GM23338 (cell line): ENCODE measurements at regions not wholly inside any gene's neighbourhood (a gene's known extent, or its start where the extent isn't known, plus 50 kb on each side); places are given as distances from the start of the nearest gene placed in this dataset.
A peak's percentile ranks its signal among the peaks of the same experiment; 100 is the strongest.

ENCODE experiments used
- ATAC-seq: fragments of 200-7000 bp; cut with Tn5 transposase; 3 replicates; pipeline ENCODE4 v1.9.1; 2020
- DNase-seq: peaks from one replicate; pipeline ENCODE4 v3.0.0-alpha.2; 2015; ENCODE audit warnings: low spot score
- H2AFZ ChIP-seq: fragments of 200-600 bp; sonication (generic); 2 replicates; pipeline ENCODE4 v1.8.0; 2016; ENCODE audit warnings: antibody characterized with exemption, mild to moderate bottlenecking, moderate library complexity
- H3F3A ChIP-seq: fragments of 200-600 bp; sonication (generic); replicated peaks from 2 replicates; pipeline ENCODE4 v1.8.0; 2017; ENCODE audit warnings: antibody characterized with exemption, mixed run types, low read depth
- H3K27ac ChIP-seq: fragments of 200-600 bp; sonication (generic); 2 replicates; pipeline ENCODE4 v1.6.1; 2016; ENCODE audit warnings: low read depth
- H3K27me3 ChIP-seq: fragments of 200-600 bp; sonication (generic); 2 replicates; pipeline ENCODE4 v1.8.0; 2016; ENCODE audit warnings: mild to moderate bottlenecking, mixed run types, moderate library complexity; ENCODE audit not compliant: insufficient read depth
- H3K36me3 ChIP-seq: fragments of 200-600 bp; sonication (generic); 2 replicates; pipeline ENCODE4 v1.8.0; 2016; ENCODE audit warnings: mild to moderate bottlenecking; ENCODE audit not compliant: insufficient read depth
- H3K4me1 ChIP-seq: fragments of 200-600 bp; sonication (generic); 2 replicates; pipeline ENCODE4 v1.8.0; 2016; ENCODE audit warnings: mild to moderate bottlenecking, moderate library complexity; ENCODE audit not compliant: insufficient read depth
- H3K4me2 ChIP-seq: fragments of 200-600 bp; sonication (generic); 2 replicates; pipeline ENCODE4 v1.7.1; 2017; ENCODE audit warnings: mixed run types
- H3K4me3 ChIP-seq: fragments of 200-600 bp; sonication (generic); 2 replicates; pipeline ENCODE4 v1.6.1; 2016; ENCODE audit warnings: mixed run types
- H3K79me2 ChIP-seq: fragments of 200-600 bp; sonication (generic); replicated peaks from 2 replicates; pipeline ENCODE4 v1.8.0; 2017; ENCODE audit warnings: mild to moderate bottlenecking; ENCODE audit not compliant: insufficient read depth
- H3K9me2 ChIP-seq: fragments of 200-600 bp; sonication (generic); 2 replicates; pipeline ENCODE4 v1.8.0; 2017; ENCODE audit not compliant: insufficient read depth
- H4K20me1 ChIP-seq: fragments of 200-600 bp; sonication (generic); replicated peaks from 2 replicates; pipeline ENCODE4 v1.8.0; 2017; ENCODE audit warnings: mild to moderate bottlenecking; ENCODE audit not compliant: insufficient read depth
- H3K27ac Mint-ChIP-seq: 2 replicates; pipeline ENCODE4 v1.8.0; 2020; ENCODE audit warnings: inconsistent platforms, mild to moderate bottlenecking, moderate library complexity, mixed read lengths
- H3K27me3 Mint-ChIP-seq: 3 replicates; pipeline ENCODE4 v1.8.0; 2022; ENCODE audit warnings: low read depth, mild to moderate bottlenecking, moderate library complexity, mixed read lengths, inconsistent platforms; ENCODE audit not compliant: insufficient read depth, poor library complexity
- H3K36me3 Mint-ChIP-seq: 3 replicates; pipeline ENCODE4 v1.8.0; 2021; ENCODE audit warnings: low read depth, mild to moderate bottlenecking, inconsistent platforms, moderate library complexity, mixed read lengths
- H3K4me1 Mint-ChIP-seq: 3 replicates; pipeline ENCODE4 v1.8.0; 2020; ENCODE audit warnings: mild to moderate bottlenecking, inconsistent platforms, mixed read lengths
- H3K4me3 Mint-ChIP-seq: 3 replicates; pipeline ENCODE4 v1.8.0; 2021; ENCODE audit warnings: moderate library complexity, mild to moderate bottlenecking, inconsistent platforms, mixed read lengths
- H3K9me3 Mint-ChIP-seq: 3 replicates; pipeline ENCODE4 v1.8.0; 2020; ENCODE audit warnings: moderate library complexity, mild to moderate bottlenecking, inconsistent platforms, mixed read lengths
- CREB1 ChIP-seq: fragments of 250-450 bp; sonication (Bioruptor Pico); IDR thresholded peaks from 2 replicates; pipeline ENCODE4 v1.5.0; 2020; ENCODE audit warnings: low read depth, mild to moderate bottlenecking, moderate library complexity
- CTCF ChIP-seq, 2 experiments: fragments of 200-600 bp in 1 of 2; sonication (generic) in 1 of 2; conservative IDR thresholded peaks; 2 replicates each; pipeline versions ENCODE4 v1.5.1 to v1.6.1; 2016 to 2017; ENCODE audit warnings: antibody characterized with exemption in 2 of 2, low read depth in 2 of 2, mild to moderate bottlenecking in 2 of 2, moderate library complexity in 1 of 2
- EZH2 ChIP-seq: fragments of 200-600 bp; sonication (generic); IDR thresholded peaks from one replicate; pipeline ENCODE4 v1.8.0; 2017; ENCODE audit warnings: antibody characterized with exemption, mild to moderate bottlenecking, low read depth; ENCODE audit not compliant: unreplicated experiment
- EZH2phosphoT487 ChIP-seq: fragments of 200-600 bp; sonication (generic); IDR thresholded peaks from one replicate; pipeline ENCODE4 v1.8.1; 2018; ENCODE audit warnings: antibody characterized with exemption; ENCODE audit not compliant: unreplicated experiment
- JUNB ChIP-seq: IDR thresholded peaks from one replicate; pipeline ENCODE4 v1.6.1; 2016; ENCODE audit warnings: antibody characterized with exemption; ENCODE audit not compliant: unreplicated experiment
- NANOG ChIP-seq: IDR thresholded peaks from 2 replicates; pipeline ENCODE4 v1.6.1; 2016; ENCODE audit warnings: antibody characterized with exemption, borderline replicate concordance
- POLR2AphosphoS5 ChIP-seq: IDR thresholded peaks from 2 replicates; pipeline ENCODE4 v1.6.1; 2016; ENCODE audit warnings: antibody characterized with exemption, low read depth
- STAT1 ChIP-seq: IDR thresholded peaks from one replicate; pipeline ENCODE4 v1.6.1; 2016; ENCODE audit warnings: antibody characterized with exemption; ENCODE audit not compliant: unreplicated experiment
- ZNF331 ChIP-seq: fragments of 250-450 bp; sonication (Bioruptor Pico); IDR thresholded peaks from 2 replicates; pipeline ENCODE4 v1.5.0; 2020; ENCODE audit warnings: low read depth, mild to moderate bottlenecking, moderate library complexity
- TF ChIP-seq, protein P1 (sequence below): fragments of 250-450 bp; sonication (Bioruptor Pico); IDR thresholded peaks from 2 replicates; pipeline ENCODE4 v1.5.0; 2020; ENCODE audit warnings: mild to moderate bottlenecking, moderate library complexity

GRCh38 chr13:29713839-29714238 lies 118.4 kb upstream of the SLC7A1 start:
- TF ChIP-seq NANOG (no peak), CREB1 (CRISPR knock-in tag) (no peak), CTCF (conservative IDR thresholded peaks at IDR 0.05; ENCODE audit: low read depth in 2 of 2) (peak; percentile 80 to 93), STAT1 (no peak)
- H3K27me3 Mint-ChIP-seq: peaks cover 6% of the 10 kb centered on the region
- Histone ChIP-seq H3K36me3 (no peaks in the 10 kb centered on the region), H3K9me2 (no peaks in the 10 kb centered on the region), H2AFZ (no peak overlapping the region), H3K4me3 (no peak overlapping the region), H3K4me1 (no peaks in the 10 kb centered on the region), H3F3A (no peaks in the 10 kb centered on the region), H4K20me1 (no peaks in the 10 kb centered on the region), H3K27me3 (no peaks in the 10 kb centered on the region), H3K4me2 (no peak overlapping the region), H3K27ac (no peak overlapping the region), H3K79me2 (no peaks in the 10 kb centered on the region)
- DNase-seq (peak; percentile 57), ATAC-seq (no peak)
- peaks cover 3% of the 10 kb centered on the region; the same call in 1 of the 3 replicates for H3K9me3 Mint-ChIP-seq
- H3K4me3 Mint-ChIP-seq: no peak overlapping the region
- peaks cover 6% of the 10 kb centered on the region; the same call in 2 of the 3 replicates for H3K4me1 Mint-ChIP-seq
- H3K27ac Mint-ChIP-seq: no peak overlapping the region
- H3K36me3 Mint-ChIP-seq: no peaks in the 10 kb centered on the region

DNA sequence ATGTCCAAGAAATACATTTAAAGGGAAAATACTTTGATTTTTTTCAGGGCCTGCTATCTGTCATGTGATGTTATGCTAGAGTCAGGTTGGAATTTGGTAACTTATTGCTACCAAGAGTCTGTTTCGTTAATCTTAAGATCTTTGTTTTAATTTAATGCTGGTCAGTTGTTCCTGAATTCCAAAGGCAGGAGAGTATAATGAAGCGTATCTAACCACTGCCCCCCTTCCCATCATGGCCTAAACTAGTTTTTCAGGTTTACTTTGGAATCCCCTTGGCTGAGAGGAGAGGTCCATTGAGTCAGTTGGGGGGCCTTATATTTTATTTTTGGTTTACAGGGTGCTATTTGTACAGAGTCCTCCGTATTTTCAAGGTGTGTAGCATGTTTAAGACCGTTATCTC lies 116.3 kb upstream of the SLC7A1 start:
- H3K27me3 Mint-ChIP-seq: peaks cover 6% of the 10 kb centered on the region
- ATAC-seq (no peak), DNase-seq (no peak)
- Histone ChIP-seq H3K4me3 (no peak overlapping the region), H2AFZ (no peak overlapping the region), H3K9me2 (no peaks in the 10 kb centered on the region), H3K27me3 (no peaks in the 10 kb centered on the region), H3K4me1 (no peaks in the 10 kb centered on the region), H3K4me2 (no peak overlapping the region), H3F3A (no peaks in the 10 kb centered on the region), H3K36me3 (no peaks in the 10 kb centered on the region), H3K27ac (no peak overlapping the region), H4K20me1 (no peaks in the 10 kb centered on the region), H3K79me2 (no peaks in the 10 kb centered on the region)
- H3K27ac Mint-ChIP-seq: no peak overlapping the region
- H3K4me3 Mint-ChIP-seq: no peak overlapping the region
- peaks cover 6% of the 10 kb centered on the region; the same call in 2 of the 3 replicates for H3K4me1 Mint-ChIP-seq
- no peaks in the 10 kb centered on the region for H3K36me3 Mint-ChIP-seq
- peaks cover 3% of the 10 kb centered on the region; the same call in 1 of the 3 replicates for H3K9me3 Mint-ChIP-seq
- no peak for TF ChIP-seq JUNB
- TF ChIP-seq EZH2: no peak
- TF ChIP-seq ZNF331 (CRISPR knock-in tag): no peak
- no peak for TF ChIP-seq CTCF (conservative IDR thresholded peaks at IDR 0.05; ENCODE audit: low read depth in 2 of 2)
- TF ChIP-seq CREB1 (CRISPR knock-in tag): no peak
- TF ChIP-seq, protein P1, sequence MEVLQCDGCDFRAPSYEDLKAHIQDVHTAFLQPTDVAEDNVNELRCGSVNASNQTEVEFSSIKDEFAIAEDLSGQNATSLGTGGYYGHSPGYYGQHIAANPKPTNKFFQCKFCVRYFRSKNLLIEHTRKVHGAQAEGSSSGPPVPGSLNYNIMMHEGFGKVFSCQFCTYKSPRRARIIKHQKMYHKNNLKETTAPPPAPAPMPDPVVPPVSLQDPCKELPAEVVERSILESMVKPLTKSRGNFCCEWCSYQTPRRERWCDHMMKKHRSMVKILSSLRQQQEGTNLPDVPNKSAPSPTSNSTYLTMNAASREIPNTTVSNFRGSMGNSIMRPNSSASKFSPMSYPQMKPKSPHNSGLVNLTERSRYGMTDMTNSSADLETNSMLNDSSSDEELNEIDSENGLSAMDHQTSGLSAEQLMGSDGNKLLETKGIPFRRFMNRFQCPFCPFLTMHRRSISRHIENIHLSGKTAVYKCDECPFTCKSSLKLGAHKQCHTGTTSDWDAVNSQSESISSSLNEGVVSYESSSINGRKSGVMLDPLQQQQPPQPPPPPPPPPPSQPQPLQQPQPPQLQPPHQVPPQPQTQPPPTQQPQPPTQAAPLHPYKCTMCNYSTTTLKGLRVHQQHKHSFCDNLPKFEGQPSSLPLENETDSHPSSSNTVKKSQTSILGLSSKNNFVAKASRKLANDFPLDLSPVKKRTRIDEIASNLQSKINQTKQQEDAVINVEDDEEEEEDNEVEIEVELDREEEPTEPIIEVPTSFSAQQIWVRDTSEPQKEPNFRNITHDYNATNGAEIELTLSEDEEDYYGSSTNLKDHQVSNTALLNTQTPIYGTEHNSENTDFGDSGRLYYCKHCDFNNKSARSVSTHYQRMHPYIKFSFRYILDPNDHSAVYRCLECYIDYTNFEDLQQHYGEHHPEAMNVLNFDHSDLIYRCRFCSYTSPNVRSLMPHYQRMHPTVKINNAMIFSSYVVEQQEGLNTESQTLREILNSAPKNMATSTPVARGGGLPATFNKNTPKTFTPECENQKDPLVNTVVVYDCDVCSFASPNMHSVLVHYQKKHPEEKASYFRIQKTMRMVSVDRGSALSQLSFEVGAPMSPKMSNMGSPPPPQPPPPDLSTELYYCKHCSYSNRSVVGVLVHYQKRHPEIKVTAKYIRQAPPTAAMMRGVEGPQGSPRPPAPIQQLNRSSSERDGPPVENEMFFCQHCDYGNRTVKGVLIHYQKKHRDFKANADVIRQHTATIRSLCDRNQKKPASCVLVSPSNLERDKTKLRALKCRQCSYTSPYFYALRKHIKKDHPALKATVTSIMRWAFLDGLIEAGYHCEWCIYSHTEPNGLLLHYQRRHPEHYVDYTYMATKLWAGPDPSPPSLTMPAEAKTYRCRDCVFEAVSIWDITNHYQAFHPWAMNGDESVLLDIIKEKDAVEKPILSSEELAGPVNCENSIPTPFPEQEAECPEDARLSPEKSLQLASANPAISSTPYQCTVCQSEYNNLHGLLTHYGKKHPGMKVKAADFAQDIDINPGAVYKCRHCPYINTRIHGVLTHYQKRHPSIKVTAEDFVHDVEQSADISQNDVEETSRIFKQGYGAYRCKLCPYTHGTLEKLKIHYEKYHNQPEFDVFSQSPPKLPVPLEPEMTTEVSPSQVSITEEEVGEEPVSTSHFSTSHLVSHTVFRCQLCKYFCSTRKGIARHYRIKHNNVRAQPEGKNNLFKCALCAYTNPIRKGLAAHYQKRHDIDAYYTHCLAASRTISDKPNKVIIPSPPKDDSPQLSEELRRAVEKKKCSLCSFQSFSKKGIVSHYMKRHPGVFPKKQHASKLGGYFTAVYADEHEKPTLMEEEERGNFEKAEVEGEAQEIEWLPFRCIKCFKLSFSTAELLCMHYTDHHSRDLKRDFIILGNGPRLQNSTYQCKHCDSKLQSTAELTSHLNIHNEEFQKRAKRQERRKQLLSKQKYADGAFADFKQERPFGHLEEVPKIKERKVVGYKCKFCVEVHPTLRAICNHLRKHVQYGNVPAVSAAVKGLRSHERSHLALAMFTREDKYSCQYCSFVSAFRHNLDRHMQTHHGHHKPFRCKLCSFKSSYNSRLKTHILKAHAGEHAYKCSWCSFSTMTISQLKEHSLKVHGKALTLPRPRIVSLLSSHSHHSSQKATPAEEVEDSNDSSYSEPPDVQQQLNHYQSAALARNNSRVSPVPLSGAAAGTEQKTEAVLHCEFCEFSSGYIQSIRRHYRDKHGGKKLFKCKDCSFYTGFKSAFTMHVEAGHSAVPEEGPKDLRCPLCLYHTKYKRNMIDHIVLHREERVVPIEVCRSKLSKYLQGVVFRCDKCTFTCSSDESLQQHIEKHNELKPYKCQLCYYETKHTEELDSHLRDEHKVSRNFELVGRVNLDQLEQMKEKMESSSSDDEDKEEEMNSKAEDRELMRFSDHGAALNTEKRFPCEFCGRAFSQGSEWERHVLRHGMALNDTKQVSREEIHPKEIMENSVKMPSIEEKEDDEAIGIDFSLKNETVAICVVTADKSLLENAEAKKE: no peak
- TF ChIP-seq POLR2AphosphoS5: no peak
- no peak for TF ChIP-seq EZH2phosphoT487
